ENCODE measurements at regions not wholly inside any gene's neighbourhood (a gene's known extent, or its start where the extent isn't known, plus 50 kb on each side); places are given as distances from the start of the nearest gene placed in this dataset.

- H3K27ac ChIP-seq (replicated peaks in 1 of 4) = no peak overlapping the region
- H3K4me1 ChIP-seq = no peaks in the 10 kb centered on the region
- no peaks in the 10 kb centered on the region for H3K9me3 ChIP-seq
- no peaks in the 10 kb centered on the region for H3K36me3 ChIP-seq
- TF ChIP-seq EP300 (IDR thresholded peaks at IDR 0.05) = no peak
- TF ChIP-seq, protein P1, sequence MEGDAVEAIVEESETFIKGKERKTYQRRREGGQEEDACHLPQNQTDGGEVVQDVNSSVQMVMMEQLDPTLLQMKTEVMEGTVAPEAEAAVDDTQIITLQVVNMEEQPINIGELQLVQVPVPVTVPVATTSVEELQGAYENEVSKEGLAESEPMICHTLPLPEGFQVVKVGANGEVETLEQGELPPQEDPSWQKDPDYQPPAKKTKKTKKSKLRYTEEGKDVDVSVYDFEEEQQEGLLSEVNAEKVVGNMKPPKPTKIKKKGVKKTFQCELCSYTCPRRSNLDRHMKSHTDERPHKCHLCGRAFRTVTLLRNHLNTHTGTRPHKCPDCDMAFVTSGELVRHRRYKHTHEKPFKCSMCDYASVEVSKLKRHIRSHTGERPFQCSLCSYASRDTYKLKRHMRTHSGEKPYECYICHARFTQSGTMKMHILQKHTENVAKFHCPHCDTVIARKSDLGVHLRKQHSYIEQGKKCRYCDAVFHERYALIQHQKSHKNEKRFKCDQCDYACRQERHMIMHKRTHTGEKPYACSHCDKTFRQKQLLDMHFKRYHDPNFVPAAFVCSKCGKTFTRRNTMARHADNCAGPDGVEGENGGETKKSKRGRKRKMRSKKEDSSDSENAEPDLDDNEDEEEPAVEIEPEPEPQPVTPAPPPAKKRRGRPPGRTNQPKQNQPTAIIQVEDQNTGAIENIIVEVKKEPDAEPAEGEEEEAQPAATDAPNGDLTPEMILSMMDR (IDR thresholded peaks at IDR 0.05) = no peak
- TF ChIP-seq POLR2AphosphoS5 (IDR thresholded peaks at IDR 0.05) = no peak
- no peak for TF ChIP-seq POLR2A (IDR thresholded peaks at IDR 0.05; ENCODE audit: low read depth)
- H3K27me3 ChIP-seq = no peaks in the 10 kb centered on the region
- no peak overlapping the region for H3K4me3 ChIP-seq
- 71% methylated on average over 3 of the region's 3 CpGs for WGBS
- DNase-seq (ENCODE audit: extremely low spot score) = no peak
- intact Hi-C loops (cut with DNase I) = no loop called here
These were observed 153.5 kb upstream of the TRPC7 start for GRCh38 chr5:136518814-136519213.

- DNase-seq (ENCODE audit: extremely low spot score) = no peak
- H3K36me3 ChIP-seq = no peaks in the 10 kb centered on the region
- H3K27me3 ChIP-seq = no peaks in the 10 kb centered on the region
- H3K4me3 ChIP-seq = no peak overlapping the region
- TF ChIP-seq POLR2AphosphoS5 (IDR thresholded peaks at IDR 0.05) (no peak), POLR2A (IDR thresholded peaks at IDR 0.05; ENCODE audit: low read depth) (no peak), EP300 (IDR thresholded peaks at IDR 0.05) (no peak)
- TF ChIP-seq, protein P1 (IDR thresholded peaks at IDR 0.05) = no peak
- intact Hi-C loops (cut with DNase I) = no loop called here
- 84% methylated on average over 1 of the region's 1 CpG for WGBS
- no peaks in the 10 kb centered on the region for H3K4me1 ChIP-seq
- no peak overlapping the region for H3K27ac ChIP-seq (replicated peaks in 1 of 4)
- no peaks in the 10 kb centered on the region for H3K9me3 ChIP-seq
These were observed 152.8 kb upstream of the TRPC7 start for GRCh38 chr5:136518174-136518573.

- Histone ChIP-seq H3K36me3 (no peaks in the 10 kb centered on the region), H3K27me3 (no peaks in the 10 kb centered on the region), H3K4me1 (no peaks in the 10 kb centered on the region), H3K4me3 (no peak overlapping the region), H3K27ac (replicated peaks in 1 of 4) (no peak overlapping the region), H3K9me3 (no peaks in the 10 kb centered on the region)
- intact Hi-C loops (cut with DNase I) = no loop called here
- TF ChIP-seq EP300 (IDR thresholded peaks at IDR 0.05) (no peak), POLR2A (IDR thresholded peaks at IDR 0.05; ENCODE audit: low read depth) (no peak), POLR2AphosphoS5 (IDR thresholded peaks at IDR 0.05) (no peak)
- TF ChIP-seq, protein P1 (IDR thresholded peaks at IDR 0.05) = no peak
- DNase-seq (ENCODE audit: extremely low spot score) = no peak
- 58% methylated on average over 1 of the region's 1 CpG for WGBS
These were observed 152.4 kb upstream of the TRPC7 start for GRCh38 chr5:136517755-136518154.

GRCh38 chr5:136516637-136517036 lies 151.3 kb upstream of the TRPC7 start:
- WGBS = 76% methylated on average over 3 of the region's 3 CpGs

DNA sequence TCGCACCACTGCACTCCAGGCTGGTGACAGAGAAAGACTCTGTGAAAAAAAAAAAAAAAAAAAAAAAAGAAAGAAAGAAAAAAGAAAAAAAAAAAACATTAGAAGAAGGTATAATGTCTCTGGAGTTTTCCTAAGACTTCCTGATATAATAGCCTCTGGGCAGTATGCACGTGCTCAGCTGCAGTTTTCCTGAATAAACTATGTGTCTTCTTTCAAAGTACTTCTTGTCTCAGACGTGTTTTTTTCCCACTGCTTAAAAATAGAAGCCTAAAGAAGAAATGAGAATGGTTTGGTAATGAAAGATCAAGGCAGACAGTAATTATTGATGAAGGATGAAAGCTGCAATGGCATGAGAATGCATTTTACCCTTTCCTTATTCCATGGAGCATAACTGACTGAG lies 148.1 kb upstream of the TRPC7 start:
- Histone ChIP-seq H3K4me3 (no peak overlapping the region), H3K9me3 (no peaks in the 10 kb centered on the region), H3K27me3 (no peaks in the 10 kb centered on the region), H3K27ac (replicated peaks in 1 of 4) (no peak overlapping the region), H3K36me3 (no peaks in the 10 kb centered on the region), H3K4me1 (no peaks in the 10 kb centered on the region)
- intact Hi-C loops (cut with DNase I) = no loop called here
- 54% methylated on average over 3 of the region's 3 CpGs for WGBS
- TF ChIP-seq POLR2A (IDR thresholded peaks at IDR 0.05; ENCODE audit: low read depth) (no peak), POLR2AphosphoS5 (IDR thresholded peaks at IDR 0.05) (no peak), EP300 (IDR thresholded peaks at IDR 0.05) (no peak)
- TF ChIP-seq, protein P1 (IDR thresholded peaks at IDR 0.05) = no peak
- no peak for DNase-seq (ENCODE audit: extremely low spot score)

More at GRCh38 chr5:136516637-136517036, 151.3 kb upstream of the TRPC7 start:
- Histone ChIP-seq H3K36me3 (no peaks in the 10 kb centered on the region), H3K4me3 (no peak overlapping the region), H3K27me3 (no peaks in the 10 kb centered on the region), H3K27ac (replicated peaks in 1 of 4) (no peak overlapping the region), H3K4me1 (no peaks in the 10 kb centered on the region), H3K9me3 (no peaks in the 10 kb centered on the region)
- no peak for DNase-seq (ENCODE audit: extremely low spot score)
- intact Hi-C loops (cut with DNase I) = no loop called here
- TF ChIP-seq EP300 (IDR thresholded peaks at IDR 0.05) = no peak
- TF ChIP-seq, protein P1 (IDR thresholded peaks at IDR 0.05) = no peak
- TF ChIP-seq POLR2A (IDR thresholded peaks at IDR 0.05; ENCODE audit: low read depth) = no peak
- TF ChIP-seq POLR2AphosphoS5 (IDR thresholded peaks at IDR 0.05) = no peak
